HG03135 (cell line): ENCODE measurements at regions not wholly inside any gene's neighbourhood (a gene's known extent, or its start where the extent isn't known, plus 50 kb on each side); places are given as distances from the start of the nearest gene placed in this dataset.
"Not testable (repeated sequence)": the region's sequence is repeated elsewhere in the genome, so short reads cannot be mapped to it uniquely, and the experiment has no call there.

Source experiments
- ATAC-seq: cut with Tn5 transposase; IDR thresholded peaks from one replicate; pipeline ENCODE4 v1.9.1; 2021; ENCODE audit warnings: mild to moderate bottlenecking, moderate library complexity; ENCODE audit not compliant: unreplicated experiment

DNA sequence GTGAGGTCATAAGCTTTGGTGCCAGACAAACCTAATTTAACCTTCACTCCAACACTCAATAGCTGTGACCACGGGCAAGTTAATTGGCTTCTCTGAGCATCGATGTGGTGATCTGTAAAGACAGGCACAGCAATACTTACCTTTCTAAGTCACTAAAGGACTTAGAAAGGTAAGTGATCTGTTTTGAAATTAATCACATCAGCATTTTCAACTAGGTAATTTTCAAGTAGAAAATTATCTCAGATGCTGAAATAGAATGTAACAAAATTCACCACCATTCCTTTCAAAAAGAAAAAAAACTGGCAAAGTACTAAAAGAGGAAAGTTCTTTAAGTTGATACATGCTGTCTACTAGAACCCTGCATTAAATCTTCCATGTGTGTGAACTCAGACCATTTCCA is 354.5 kb downstream of the ICE1 start:
- no peak for ATAC-seq

DNA sequence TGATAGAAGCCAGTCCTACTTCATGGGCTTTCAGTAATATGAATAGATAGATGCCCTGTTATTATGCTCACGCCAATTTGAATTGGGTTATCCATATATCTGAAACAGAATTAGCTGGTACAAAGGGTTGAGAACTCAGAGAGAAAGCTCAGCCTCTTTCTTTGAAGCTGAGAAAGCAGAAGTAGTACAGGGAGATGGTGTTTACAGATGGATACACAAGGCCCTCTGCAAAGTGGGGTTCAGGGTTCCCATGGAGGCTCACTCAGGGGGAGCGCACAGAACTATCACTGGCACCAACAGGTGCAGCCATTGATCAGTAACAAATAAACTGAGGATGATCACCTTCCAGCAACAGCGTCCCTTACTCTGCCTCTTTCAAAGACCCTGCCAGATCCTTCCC is 349.7 kb downstream of the ICE1 start:
- ATAC-seq: no peak

DNA sequence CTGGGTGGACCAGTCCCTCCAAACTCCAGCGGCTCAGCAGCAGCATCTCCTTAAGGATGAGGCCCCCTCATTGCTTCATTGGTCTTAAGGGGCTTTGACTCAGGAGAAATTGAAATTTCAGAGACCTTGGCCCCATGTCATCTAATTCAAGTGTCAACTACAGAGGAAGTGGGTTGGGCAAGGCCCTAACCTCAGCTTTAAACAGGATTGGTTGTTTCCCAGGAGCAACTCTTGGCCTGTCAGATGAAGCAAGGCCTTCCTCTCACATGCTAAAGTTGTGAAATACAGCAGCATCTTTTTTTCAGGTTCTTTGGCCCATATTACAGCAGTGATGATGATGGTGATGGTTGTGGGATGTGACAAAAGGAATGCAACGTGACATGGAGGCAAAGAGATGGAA is 348.3 kb downstream of the ICE1 start:
- ATAC-seq: no peak

DNA sequence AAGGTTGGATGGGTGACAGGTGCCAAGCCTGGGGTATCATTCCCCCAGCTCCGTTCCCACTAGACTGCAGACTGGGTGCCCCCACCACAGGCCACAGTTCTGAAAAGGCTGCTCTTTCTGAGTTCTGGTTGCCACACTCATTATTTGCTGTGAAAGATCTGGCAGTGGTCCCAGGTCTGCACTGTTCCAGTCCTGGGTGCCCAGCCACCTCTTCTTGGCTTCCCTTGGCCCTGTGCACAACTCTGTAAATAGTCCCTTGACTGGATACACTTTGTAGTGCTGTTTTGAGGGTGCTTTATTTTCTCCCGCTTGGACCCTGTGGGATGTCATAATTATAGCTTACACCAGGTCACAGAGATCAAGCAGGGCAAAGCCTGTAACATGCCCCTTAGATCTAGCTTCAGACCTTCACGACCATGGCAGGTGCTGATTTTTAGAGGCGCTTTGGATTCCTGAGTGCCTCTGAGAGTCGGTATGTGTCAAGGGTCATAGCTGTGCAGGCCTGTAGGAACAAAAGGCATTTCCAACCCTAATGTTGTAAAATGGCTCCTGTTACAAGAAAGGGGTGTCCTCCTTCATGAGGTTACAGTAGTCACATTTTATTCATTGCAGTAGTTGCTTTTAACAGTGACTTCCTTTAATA is 344.9 kb downstream of the ICE1 start:
- ATAC-seq: no peak

DNA sequence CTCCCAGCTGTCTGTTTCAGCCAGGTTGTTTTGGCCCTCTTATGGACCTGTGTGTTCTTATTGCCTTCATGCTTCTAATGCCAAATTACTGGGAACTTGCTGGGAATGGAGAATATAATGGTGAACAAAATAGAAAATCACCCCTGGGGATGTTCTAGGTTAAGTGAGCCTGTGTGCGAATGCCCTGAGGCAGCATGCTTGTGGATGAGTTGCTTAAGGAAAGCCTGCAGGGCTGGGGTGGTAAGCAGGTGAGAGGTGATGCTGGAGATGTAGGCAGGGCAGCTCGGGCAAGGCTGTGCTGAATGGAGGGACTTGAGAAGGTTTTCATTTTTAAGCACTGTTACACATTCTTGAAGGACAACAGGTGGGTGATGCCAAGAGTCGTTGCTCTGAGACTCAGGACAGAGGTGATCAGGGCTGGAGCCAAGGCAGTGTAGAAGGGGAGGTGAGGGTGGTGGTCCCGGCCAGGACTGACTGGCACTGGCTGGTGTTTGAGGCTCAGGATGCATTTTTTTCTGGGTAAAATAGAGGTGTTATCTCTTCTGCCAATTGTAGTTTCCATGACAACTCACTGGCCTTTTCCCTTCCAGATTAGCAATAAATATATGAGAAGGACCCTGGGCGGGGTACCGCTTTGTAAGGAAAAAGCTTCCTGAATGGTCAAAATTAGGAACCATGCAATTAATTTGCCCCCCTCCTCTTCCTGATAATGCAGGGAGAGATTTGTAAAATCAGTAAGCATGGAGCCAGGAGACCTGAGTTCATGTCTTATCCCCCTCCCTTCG is 342.8 kb downstream of the ICE1 start:
- no peak for ATAC-seq

DNA sequence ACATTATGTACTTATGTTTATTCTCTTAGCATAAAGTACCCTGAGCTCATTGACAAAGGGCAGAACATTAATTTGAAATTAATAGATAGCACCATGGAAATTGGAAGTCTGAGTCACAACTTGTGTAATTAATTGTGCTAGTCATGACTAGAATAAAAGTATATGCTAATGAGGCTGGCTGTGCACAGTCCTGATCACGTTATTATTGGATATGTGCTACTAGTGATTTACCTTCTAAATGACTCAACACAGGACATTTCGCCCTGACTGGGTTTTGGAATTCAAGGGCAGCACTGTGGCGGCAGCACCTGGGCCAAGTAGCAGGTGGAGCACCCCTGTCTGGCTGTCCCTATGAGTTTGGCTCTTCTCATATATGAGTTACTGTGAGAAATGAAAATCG is 341.8 kb downstream of the ICE1 start:
- ATAC-seq: no peak

DNA sequence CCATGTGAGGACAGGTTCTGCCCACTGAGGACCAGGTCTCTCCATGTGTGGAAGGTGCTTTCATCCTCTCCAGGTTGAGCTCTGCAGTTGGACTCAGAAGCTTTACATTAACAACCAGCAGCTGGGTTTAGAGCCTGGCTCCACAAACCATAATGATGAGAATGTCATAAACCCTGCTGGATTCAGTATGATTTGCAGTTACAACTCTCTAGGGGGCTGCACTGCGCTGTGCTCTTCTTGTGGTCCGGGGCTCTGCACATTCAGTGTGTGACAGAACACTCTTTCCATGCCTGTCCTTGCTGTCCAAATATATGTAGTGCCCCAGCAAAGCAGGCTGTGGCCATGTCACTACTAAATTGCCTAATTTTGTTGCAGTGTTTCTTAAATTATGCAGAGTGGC is 334.3 kb downstream of the ICE1 start:
- ATAC-seq: no peak

DNA sequence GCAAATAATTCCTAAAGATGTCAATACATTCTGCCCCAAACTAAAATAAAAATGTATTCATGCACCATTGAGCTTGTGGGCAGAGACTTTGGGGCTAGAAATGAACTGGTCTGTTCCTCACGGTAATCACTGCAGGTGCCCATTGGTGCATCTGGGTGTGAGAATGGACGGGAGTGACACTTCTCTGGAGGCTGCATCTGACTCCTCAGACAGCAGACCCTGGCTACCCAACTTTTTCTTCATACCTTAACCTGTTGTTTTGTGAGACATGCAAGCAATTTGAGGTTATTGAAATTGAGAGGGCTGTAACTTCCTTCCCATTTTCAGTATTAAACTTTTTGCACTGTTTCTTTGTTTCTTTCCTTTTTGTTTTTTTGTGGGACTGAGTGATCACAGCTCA is 333.4 kb downstream of the ICE1 start:
- ATAC-seq: peak; percentile 44

DNA sequence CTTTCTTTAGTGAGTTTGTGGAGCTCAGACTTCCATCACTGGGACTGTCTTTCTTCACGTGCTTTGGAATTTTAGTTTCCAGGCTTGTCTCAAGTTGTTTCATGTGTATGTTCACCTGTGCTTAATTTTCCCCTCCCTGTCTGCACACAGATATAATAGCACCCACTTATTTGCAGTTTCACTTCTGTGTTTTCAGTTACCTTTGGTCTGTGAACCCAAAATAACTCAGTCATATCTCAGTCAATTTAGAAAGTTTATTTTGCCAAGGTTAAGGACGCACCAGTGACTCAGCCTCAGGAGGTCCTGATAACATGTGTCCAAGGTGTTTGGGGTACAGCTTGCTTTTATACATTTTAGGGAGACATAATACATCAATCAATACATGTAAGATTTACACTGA is 330.4 kb downstream of the ICE1 start:
- ATAC-seq: peak; percentile 73

DNA sequence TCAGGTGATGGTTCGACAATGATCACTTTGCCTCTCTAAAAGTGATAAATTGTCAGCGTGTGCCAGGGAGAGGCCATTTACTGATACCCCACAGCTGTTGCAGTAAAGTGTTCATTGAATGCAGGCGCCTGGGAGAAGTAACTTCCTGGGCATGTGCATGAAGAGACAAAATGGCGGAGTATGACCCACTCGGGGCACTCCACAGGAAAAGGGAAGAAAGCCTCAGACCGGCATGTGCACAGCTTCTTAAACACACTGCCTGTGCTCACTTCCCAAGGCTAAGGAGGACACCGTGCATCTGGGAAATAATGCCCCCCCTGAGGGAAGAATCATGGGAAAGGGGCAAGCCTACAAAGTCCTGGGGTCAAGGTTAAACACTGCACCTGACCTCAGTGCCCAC is 329.5 kb downstream of the ICE1 start:
- no peak for ATAC-seq

DNA sequence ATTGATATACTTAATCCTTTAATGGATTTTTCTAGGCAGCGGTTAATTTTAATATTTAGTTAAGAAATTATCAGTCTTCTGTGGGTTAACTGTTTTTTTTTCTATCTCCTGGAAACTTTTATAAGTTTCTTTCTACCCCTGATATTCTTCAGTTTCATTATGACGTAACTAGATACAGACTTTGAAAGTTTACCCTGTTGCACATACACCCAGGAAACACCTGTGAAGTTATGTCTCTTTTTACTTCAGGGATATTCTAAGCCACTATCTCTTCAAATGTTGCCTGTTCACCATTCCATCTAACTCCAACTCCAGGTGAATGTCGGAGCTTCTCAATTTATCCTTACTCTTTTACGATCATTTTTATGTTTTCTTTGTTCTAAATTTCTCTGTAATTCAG is 329.0 kb downstream of the ICE1 start:
- peak; percentile 47 for ATAC-seq

DNA sequence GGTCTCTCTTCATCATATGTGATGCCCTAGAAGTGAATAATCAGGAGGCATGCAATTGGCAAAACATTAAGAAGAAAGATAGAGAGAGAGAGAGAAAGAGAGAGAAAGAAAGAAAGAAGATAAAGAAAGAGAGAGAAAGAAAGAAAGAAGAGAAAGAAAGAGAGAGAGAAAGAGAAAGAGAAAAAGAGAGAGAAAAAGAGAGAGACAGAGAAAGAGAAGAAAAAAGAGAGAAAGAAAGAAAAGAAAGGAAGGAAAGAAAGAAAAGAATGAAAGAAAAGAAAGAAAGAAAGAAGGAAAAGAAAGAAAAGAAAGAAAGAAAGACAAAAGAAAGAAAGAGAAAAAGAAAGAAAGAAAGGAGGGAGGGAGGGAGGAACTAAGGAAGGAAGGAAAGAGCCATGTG is 318.9 kb downstream of the ICE1 start:
- ATAC-seq: no peak

DNA sequence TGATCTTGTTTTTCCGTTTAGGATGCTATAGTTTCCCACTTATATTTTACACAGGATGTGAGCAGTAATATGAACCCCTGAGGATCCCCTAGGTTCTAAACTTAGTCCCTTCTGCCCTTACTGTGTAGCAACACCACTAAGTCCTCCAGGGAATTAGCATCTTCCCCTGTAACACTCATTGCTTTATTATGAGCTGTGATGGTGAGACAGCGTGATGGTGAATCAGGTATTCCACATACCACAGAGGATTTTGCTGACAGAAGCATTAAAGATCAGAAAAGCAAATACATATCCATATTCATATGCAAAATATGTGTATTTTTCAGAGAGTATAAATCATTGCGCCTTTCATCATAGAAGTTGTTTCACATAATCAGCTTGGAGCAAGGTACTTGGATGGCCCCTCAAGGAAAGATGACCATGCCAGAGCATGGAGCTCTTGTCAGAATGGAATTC is 317.0 kb downstream of the ICE1 start:
- peak; percentile 18 for ATAC-seq

DNA sequence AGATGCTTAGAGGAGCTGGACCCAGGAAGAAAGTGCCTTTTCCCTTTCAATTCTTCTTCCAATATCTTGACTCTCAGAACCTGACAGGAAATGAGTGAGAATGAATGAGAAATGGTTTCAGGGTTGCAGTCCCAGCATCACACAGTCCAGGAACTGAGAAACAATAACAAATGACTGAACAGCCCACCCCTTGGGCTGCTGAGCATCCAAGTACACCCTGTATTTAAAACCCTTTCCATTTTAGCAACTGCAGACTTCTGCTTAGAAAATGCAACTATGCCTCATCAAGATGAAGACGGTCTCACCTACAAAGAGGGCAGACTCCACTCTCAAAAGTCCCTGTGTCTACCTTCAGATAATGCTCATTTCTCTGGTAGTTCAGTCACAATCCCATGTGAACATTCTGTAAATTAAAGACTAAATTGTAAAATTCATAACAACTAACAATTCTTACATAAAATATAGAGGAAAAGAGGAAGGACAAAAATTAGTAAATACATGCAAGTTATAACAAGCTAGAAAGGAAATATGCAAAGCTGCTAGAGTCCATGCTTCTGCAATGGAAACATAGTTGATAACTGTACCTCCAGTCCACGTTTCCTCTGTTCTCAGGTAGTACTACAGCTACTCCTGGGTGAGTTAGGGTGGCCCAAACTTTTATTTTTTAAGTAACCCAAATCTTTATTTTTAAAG is 316.5 kb downstream of the ICE1 start:
- ATAC-seq: peak; percentile 78

DNA sequence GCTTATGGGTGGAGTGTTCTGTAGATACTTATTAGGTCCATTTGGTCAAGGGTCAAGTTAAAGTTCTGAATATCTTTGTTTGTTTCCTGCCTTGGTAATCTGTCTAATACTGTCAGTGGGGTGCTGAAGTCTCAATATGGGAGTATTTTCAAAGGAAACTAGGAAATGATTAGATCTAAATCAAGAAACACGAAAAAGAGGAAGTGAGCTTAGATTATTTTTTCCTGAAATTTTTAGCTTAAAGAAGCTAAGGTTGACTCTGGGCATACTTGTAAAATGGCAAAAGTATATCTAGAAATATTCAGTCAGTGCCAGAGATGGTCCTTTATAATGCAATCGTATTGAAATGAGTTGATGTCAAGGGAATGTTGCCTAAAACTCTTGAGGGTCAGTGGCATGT is 313.5 kb downstream of the ICE1 start:
- no peak for ATAC-seq

DNA sequence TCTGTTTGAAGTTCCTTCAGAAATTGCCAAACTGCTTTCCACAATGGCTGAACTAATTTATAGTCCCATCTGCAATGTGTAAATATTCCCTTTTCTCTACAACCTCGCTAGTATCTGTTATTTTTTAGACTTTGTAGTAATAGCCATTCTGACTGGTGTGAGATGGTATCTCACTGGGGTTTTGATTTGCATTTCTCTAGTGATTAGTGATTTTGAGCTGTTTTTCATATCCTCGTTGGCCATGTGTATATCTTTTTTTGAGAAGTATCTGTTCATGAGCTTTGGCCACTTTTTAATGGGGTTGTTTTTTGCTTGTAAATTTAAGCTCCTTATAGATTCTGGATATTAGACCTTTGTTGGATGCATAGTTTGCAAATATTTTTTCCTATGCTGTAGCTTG is 310.6 kb downstream of the ICE1 start:
- ATAC-seq: not testable (repeated sequence)

DNA sequence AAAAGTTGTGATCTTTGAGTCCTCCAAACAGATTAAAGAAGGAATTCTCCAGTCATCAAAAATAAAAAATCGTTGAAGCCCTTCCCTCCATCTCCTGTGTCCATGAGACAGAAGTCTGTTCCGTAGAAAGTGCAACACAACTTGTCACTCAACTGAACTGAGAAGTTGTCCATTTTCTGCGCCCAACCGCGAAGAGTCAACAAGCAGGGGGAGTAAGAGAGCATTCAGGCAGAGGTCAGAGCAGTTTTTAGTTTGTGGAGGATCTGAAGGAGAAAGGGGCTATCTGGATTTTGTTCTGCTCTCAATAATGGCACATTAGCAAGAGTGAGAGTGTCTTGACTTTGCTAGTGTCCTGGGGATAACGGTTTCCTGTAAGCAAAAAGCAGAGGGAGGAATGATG is 303.9 kb downstream of the ICE1 start:
- ATAC-seq: no peak

DNA sequence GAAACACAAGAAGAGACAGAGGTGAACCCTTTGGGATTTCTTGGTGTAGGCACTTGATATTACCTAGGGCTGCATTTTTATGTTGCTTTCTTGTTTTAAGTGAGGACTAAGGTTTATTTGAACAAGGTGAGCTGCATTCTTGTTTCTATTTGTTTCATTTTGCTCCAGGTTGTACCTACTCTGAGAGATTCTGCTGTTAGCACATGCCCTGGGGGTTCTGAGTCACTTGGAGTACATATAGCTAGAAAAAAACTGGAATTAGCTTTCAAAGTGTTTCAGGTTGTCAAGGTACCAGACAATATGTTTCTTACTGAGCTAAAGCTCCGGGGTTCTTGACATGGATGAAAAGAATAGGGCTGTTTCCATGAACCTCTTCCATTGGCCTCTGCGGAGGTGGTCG is 299.4 kb downstream of the ICE1 start:
- no peak for ATAC-seq

DNA sequence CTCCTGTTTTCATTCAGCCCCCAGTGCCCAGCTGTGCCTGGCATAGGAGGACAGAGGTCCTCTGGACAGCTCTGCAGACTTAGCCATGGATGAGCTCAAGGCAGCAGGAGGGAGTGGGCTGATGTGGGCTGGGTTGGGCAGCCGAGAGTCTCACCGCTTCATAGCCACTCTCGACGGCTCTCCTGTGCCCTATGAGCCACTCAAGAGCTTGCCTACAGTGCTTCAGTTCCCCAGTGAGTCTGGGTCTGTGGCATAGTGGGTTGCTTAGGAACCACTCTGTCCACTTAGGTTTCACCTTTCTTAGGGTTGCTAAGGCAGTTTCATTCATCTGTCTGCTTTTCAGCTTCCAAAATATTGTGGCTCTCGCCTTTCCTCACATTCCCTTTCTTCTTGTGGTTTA is 296.8 kb downstream of the ICE1 start:
- no peak for ATAC-seq

DNA sequence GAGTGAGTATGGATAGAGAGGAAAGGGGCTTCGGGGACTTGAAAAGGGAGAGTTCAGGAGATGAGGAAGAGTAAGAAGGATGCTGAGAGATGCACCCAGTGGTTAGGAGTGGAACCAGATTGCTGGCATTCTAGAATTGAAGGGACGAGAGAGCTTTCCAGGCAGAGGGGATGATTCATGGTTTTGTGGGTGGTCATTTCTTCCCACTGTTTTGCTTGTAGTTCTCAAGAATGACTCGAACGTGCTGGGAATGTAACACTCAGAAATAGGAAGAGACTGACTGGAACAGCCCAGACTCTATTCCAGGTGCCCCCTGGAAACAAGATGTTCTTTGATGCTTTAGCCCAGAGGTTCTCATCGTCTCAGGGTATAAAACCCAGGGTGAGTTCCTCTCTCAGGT is 294.2 kb downstream of the ICE1 start:
- no peak for ATAC-seq

DNA sequence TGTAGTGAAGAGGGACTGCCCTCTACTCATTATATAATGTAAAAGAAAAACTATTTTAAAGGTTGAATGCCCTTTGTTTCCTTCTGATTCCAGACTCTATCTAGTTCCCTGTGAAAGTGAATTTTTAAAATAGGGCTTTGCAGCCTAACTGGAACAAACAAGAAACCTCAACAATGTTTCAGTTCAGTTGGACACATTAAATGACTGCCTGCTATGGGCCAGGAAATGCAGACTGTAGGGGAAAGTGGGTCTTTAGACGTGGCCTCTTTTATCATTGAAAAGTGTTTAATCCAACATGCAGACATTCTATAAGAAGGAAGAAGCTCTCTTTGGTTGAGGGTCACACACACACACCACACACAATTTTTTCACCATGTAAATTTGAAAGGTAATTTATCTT is 289.1 kb downstream of the ICE1 start:
- ATAC-seq: no peak

DNA sequence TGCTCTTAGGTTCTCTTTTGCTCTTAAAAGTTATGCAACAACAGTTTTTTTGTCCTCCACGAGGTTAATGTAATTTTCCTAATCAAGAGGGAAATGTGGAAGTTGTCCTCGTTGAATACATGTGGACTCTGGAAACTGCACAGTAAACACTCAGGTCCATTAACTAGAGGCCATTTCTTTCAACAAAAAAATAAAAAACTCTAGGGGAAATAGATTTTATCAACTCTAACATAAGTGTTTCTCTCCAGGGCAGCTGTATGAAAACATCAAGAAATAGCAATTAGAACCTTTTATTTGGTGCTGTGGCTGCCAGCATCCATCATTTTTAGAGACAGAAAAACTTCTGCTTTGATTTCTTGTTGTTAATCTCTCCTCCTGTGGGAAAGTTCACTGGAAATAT is 288.6 kb downstream of the ICE1 start:
- no peak for ATAC-seq
